ENCODE measurements at regions not wholly inside any gene's neighbourhood (a gene's known extent, or its start where the extent isn't known, plus 50 kb on each side); places are given as distances from the start of the nearest gene placed in this dataset.

- no peak overlapping the region for H3K4me3 ChIP-seq (ENCODE audit: insufficient read depth, low read depth, low read length, poor library complexity, severe bottlenecking)
- H3K27ac ChIP-seq (ENCODE audit: insufficient read depth, low read length, poor library complexity, severe bottlenecking), result no peak overlapping the region
- no peaks in the 10 kb centered on the region for H3K9me3 ChIP-seq (ENCODE audit: control insufficient read depth, low read length)
- H3K27me3 ChIP-seq (replicated peaks; ENCODE audit: control insufficient read depth, insufficient read depth, low read length, poor library complexity, severe bottlenecking), result no peaks in the 10 kb centered on the region
- no peaks in the 10 kb centered on the region for H3K36me3 ChIP-seq (ENCODE audit: control insufficient read depth, insufficient read depth, low read length)
- H3K4me1 ChIP-seq (ENCODE audit: control insufficient read depth, insufficient read depth, low read length, poor library complexity, severe bottlenecking), result no peaks in the 10 kb centered on the region
- DNase-seq, result no peak
These were observed 1215.7 kb upstream of the SLC10A2 start for GRCh38 chr13:104281910-104282309.

DNA sequence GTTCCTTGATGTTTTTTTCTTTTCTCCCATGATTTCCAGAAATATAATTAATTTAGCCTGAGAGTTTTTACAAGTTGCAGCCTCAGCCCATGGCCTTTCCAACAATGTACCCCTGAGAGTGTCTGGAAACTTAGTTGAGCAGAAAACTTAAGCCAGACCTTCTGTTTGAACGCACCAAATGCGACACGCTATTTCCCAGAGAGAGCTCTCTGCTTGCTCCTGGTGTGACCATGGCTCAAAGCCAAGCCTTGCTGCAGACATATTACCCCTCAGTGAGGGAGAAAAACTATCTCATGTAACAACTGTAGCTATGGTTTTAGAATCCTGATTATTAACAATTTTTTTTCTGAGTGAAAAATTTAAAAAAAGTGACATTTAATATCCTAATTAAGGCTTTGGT lies 1204.5 kb upstream of the SLC10A2 start:
- Histone ChIP-seq H3K9me3 (ENCODE audit: control insufficient read depth, low read length) (no peaks in the 10 kb centered on the region), H3K36me3 (ENCODE audit: control insufficient read depth, insufficient read depth, low read length) (no peaks in the 10 kb centered on the region), H3K4me1 (ENCODE audit: control insufficient read depth, insufficient read depth, low read length, poor library complexity, severe bottlenecking) (no peaks in the 10 kb centered on the region), H3K4me3 (ENCODE audit: insufficient read depth, low read depth, low read length, poor library complexity, severe bottlenecking) (no peak overlapping the region), H3K27ac (ENCODE audit: insufficient read depth, low read length, poor library complexity, severe bottlenecking) (no peak overlapping the region), H3K27me3 (replicated peaks; ENCODE audit: control insufficient read depth, insufficient read depth, low read length, poor library complexity, severe bottlenecking) (no peaks in the 10 kb centered on the region)
- no peak for DNase-seq

GRCh38 chr13:104267206-104267811 lies 1201.1 kb upstream of the SLC10A2 start:
- no peak overlapping the region for H3K27ac ChIP-seq (ENCODE audit: insufficient read depth, low read length, poor library complexity, severe bottlenecking)
- H3K27me3 ChIP-seq (replicated peaks; ENCODE audit: control insufficient read depth, insufficient read depth, low read length, poor library complexity, severe bottlenecking), result no peaks in the 10 kb centered on the region
- no peaks in the 10 kb centered on the region for H3K9me3 ChIP-seq (ENCODE audit: control insufficient read depth, low read length)
- no peaks in the 10 kb centered on the region for H3K36me3 ChIP-seq (ENCODE audit: control insufficient read depth, insufficient read depth, low read length)
- H3K4me1 ChIP-seq (ENCODE audit: control insufficient read depth, insufficient read depth, low read length, poor library complexity, severe bottlenecking), result no peaks in the 10 kb centered on the region
- no peak overlapping the region for H3K4me3 ChIP-seq (ENCODE audit: insufficient read depth, low read depth, low read length, poor library complexity, severe bottlenecking)
- DNase-seq, result no peak

DNA sequence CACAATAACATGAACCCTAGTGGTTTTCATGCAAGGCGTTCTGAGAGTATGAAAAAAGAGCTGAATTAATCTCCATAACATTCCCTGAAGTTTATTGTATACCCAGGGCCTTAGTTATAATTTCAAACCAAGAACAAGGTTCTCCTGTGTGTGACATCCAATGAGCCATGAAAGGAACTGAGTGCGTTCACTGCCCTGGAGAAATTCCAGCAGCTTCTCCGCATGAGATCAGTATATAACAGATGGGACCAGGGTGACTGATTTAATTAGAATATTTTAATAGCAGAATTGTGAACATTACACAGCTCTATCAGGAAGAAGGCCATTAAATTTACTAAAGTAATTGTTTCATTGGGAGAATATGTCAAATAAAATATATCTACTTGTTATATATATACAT lies 1190.5 kb upstream of the SLC10A2 start:
- no peaks in the 10 kb centered on the region for H3K27me3 ChIP-seq (replicated peaks; ENCODE audit: control insufficient read depth, insufficient read depth, low read length, poor library complexity, severe bottlenecking)
- no peak overlapping the region for H3K4me3 ChIP-seq (ENCODE audit: insufficient read depth, low read depth, low read length, poor library complexity, severe bottlenecking)
- H3K27ac ChIP-seq (ENCODE audit: insufficient read depth, low read length, poor library complexity, severe bottlenecking), result no peak overlapping the region
- H3K36me3 ChIP-seq (ENCODE audit: control insufficient read depth, insufficient read depth, low read length), result no peaks in the 10 kb centered on the region
- H3K4me1 ChIP-seq (ENCODE audit: control insufficient read depth, insufficient read depth, low read length, poor library complexity, severe bottlenecking), result no peaks in the 10 kb centered on the region
- no peak for DNase-seq
- no peaks in the 10 kb centered on the region for H3K9me3 ChIP-seq (ENCODE audit: control insufficient read depth, low read length)

DNA sequence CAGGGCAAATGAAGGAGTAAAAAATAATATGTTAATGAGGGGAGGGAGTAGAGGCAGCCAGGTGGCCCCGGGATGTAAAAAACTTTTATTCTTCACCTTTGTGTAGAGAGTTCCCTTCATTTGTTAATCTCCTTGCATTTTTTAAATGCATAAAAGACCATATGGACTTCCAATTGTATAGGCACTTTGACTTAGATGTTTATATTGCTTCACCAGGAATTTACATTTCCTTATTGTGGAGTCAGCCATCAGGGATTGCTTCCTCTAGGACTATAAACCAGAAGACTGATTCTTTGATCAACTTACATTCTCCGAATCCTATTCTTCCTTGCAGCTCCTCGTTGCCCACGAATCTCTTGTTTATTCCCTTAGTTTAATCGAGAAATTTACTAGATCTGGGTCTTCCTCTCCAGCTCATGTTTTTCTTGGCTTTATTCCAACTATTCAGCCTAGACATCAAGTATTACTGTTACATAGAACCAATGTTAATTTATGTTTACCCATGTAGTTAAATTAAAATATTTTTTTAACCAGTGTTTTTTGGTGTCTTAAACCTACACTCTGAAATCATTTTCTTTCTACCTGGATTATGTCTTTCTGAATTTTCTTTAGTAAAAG lies 1187.0 kb upstream of the SLC10A2 start:
- DNase-seq, result no peak
- Histone ChIP-seq H3K4me1 (ENCODE audit: control insufficient read depth, insufficient read depth, low read length, poor library complexity, severe bottlenecking) (no peaks in the 10 kb centered on the region), H3K27me3 (replicated peaks; ENCODE audit: control insufficient read depth, insufficient read depth, low read length, poor library complexity, severe bottlenecking) (no peaks in the 10 kb centered on the region), H3K36me3 (ENCODE audit: control insufficient read depth, insufficient read depth, low read length) (no peaks in the 10 kb centered on the region), H3K9me3 (ENCODE audit: control insufficient read depth, low read length) (no peaks in the 10 kb centered on the region), H3K4me3 (ENCODE audit: insufficient read depth, low read depth, low read length, poor library complexity, severe bottlenecking) (no peak overlapping the region), H3K27ac (ENCODE audit: insufficient read depth, low read length, poor library complexity, severe bottlenecking) (no peak overlapping the region)

DNA sequence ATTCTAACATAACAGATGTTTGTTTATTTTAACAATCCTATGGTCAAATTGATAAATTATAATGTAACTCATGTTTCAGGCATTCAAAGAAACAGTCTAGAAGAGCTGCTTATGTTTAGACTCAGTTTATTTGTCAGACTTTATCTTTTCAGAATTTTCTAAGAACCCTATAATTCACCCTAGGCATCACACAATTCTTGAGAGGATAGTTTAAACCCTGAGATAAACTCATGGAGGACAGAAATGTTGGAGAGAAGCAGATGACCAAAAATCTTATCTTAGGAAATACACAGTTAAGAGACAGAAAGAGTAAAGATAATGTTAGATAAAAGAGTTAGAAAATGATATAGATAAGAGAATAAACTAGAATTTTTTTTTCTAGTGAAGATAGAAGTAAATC lies 1185.7 kb upstream of the SLC10A2 start:
- H3K9me3 ChIP-seq (ENCODE audit: control insufficient read depth, low read length), result no peaks in the 10 kb centered on the region
- no peak overlapping the region for H3K4me3 ChIP-seq (ENCODE audit: insufficient read depth, low read depth, low read length, poor library complexity, severe bottlenecking)
- H3K36me3 ChIP-seq (ENCODE audit: control insufficient read depth, insufficient read depth, low read length), result no peaks in the 10 kb centered on the region
- DNase-seq, result no peak
- no peaks in the 10 kb centered on the region for H3K27me3 ChIP-seq (replicated peaks; ENCODE audit: control insufficient read depth, insufficient read depth, low read length, poor library complexity, severe bottlenecking)
- H3K4me1 ChIP-seq (ENCODE audit: control insufficient read depth, insufficient read depth, low read length, poor library complexity, severe bottlenecking), result no peaks in the 10 kb centered on the region
- no peak overlapping the region for H3K27ac ChIP-seq (ENCODE audit: insufficient read depth, low read length, poor library complexity, severe bottlenecking)

- no peak for DNase-seq
- Histone ChIP-seq H3K4me1 (ENCODE audit: control insufficient read depth, insufficient read depth, low read length, poor library complexity, severe bottlenecking) (no peaks in the 10 kb centered on the region), H3K9me3 (ENCODE audit: control insufficient read depth, low read length) (no peaks in the 10 kb centered on the region), H3K27ac (ENCODE audit: insufficient read depth, low read length, poor library complexity, severe bottlenecking) (no peak overlapping the region), H3K36me3 (ENCODE audit: control insufficient read depth, insufficient read depth, low read length) (no peaks in the 10 kb centered on the region), H3K27me3 (replicated peaks; ENCODE audit: control insufficient read depth, insufficient read depth, low read length, poor library complexity, severe bottlenecking) (no peaks in the 10 kb centered on the region), H3K4me3 (ENCODE audit: insufficient read depth, low read depth, low read length, poor library complexity, severe bottlenecking) (no peak overlapping the region)
These were observed 1180.7 kb upstream of the SLC10A2 start for GRCh38 chr13:104246955-104247354.

DNA sequence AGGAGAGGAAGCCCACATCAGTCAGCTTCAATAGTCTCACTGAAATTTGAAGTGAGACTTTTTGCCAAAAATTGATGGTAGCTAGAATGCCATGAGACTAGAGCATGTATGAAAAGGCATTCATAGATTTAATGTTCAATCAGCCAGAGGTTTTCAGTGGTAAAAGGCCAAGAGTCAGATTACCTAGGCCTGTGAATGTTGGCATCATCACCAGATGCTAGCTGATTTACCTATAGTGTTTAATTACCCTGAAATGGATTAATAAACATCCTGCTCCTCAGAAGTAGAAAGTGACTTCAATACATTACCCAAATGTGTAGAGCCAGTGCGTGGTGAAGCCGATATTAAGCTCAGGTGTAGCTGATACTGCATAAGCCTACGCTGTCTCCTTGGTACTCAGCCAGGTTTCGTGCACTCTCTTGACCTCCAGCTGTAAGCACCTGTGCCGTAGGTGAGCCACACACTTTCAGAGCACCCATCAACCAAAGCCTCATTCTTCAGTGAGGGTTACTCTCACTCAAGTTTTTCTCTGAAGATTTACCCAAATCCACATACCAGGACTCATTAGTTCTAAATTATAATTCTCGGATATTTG lies 1140.3 kb upstream of the SLC10A2 start:
- Histone ChIP-seq H3K4me1 (ENCODE audit: control insufficient read depth, insufficient read depth, low read length, poor library complexity, severe bottlenecking) (no peaks in the 10 kb centered on the region), H3K36me3 (ENCODE audit: control insufficient read depth, insufficient read depth, low read length) (no peaks in the 10 kb centered on the region), H3K4me3 (ENCODE audit: insufficient read depth, low read depth, low read length, poor library complexity, severe bottlenecking) (no peak overlapping the region), H3K9me3 (ENCODE audit: control insufficient read depth, low read length) (no peaks in the 10 kb centered on the region), H3K27me3 (replicated peaks; ENCODE audit: control insufficient read depth, insufficient read depth, low read length, poor library complexity, severe bottlenecking) (no peaks in the 10 kb centered on the region), H3K27ac (ENCODE audit: insufficient read depth, low read length, poor library complexity, severe bottlenecking) (no peak overlapping the region)
- DNase-seq, result no peak

GRCh38 chr13:104204177-104204576 lies 1138.0 kb upstream of the SLC10A2 start:
- H3K27me3 ChIP-seq (replicated peaks; ENCODE audit: control insufficient read depth, insufficient read depth, low read length, poor library complexity, severe bottlenecking), result no peaks in the 10 kb centered on the region
- no peaks in the 10 kb centered on the region for H3K9me3 ChIP-seq (ENCODE audit: control insufficient read depth, low read length)
- H3K4me3 ChIP-seq (ENCODE audit: insufficient read depth, low read depth, low read length, poor library complexity, severe bottlenecking), result no peak overlapping the region
- no peak overlapping the region for H3K27ac ChIP-seq (ENCODE audit: insufficient read depth, low read length, poor library complexity, severe bottlenecking)
- no peaks in the 10 kb centered on the region for H3K36me3 ChIP-seq (ENCODE audit: control insufficient read depth, insufficient read depth, low read length)
- no peak for DNase-seq
- H3K4me1 ChIP-seq (ENCODE audit: control insufficient read depth, insufficient read depth, low read length, poor library complexity, severe bottlenecking), result no peaks in the 10 kb centered on the region

DNA sequence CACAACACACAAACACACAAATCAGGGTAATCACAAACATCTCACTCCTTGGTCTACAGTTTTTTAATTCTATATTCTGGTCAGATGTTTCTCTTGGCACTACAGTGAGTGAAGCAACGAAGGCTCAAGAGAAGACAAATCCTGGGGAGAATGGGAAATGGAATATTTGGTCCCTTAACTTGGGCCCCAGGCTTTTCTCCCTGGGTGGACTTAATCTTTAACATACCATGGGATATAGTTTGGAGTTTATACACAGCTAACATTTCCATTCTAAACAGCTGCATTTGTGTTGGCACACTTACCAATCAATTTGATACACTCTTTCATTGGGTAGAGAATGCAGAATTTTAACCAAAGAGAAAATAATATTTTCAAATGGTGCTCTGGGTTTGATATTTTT lies 1132.6 kb upstream of the SLC10A2 start:
- Histone ChIP-seq H3K4me1 (ENCODE audit: control insufficient read depth, insufficient read depth, low read length, poor library complexity, severe bottlenecking) (no peaks in the 10 kb centered on the region), H3K36me3 (ENCODE audit: control insufficient read depth, insufficient read depth, low read length) (no peaks in the 10 kb centered on the region), H3K4me3 (ENCODE audit: insufficient read depth, low read depth, low read length, poor library complexity, severe bottlenecking) (no peak overlapping the region), H3K27ac (ENCODE audit: insufficient read depth, low read length, poor library complexity, severe bottlenecking) (no peak overlapping the region), H3K9me3 (ENCODE audit: control insufficient read depth, low read length) (no peaks in the 10 kb centered on the region), H3K27me3 (replicated peaks; ENCODE audit: control insufficient read depth, insufficient read depth, low read length, poor library complexity, severe bottlenecking) (no peaks in the 10 kb centered on the region)
- no peak for DNase-seq
